Jurkat, Clone E6-1 (cell line): ENCODE measurements at regions not wholly inside any gene's neighbourhood (a gene's known extent, or its start where the extent isn't known, plus 50 kb on each side); places are given as distances from the start of the nearest gene placed in this dataset.

Source experiments
- DNase-seq: peaks from one replicate; pipeline ENCODE4 v3.0.0-alpha.2; 2011; ENCODE audit warnings: low read depth, low spot score
- H3K4me3 ChIP-seq: 2 replicates; pipeline ENCODE4 v1.5.1; 2011; ENCODE audit warnings: mild to moderate bottlenecking, low read length, control low read depth, moderate library complexity

GRCh38 chr6:113351173-113351834, 505.8 kb upstream of the MARCKS start:
- DNase-seq = peak; percentile 8
- H3K4me3 ChIP-seq = no peak overlapping the region

- no peak overlapping the region for H3K4me3 ChIP-seq
- DNase-seq = no peak
Observed at GRCh38 chr6:113352029-113352801, 504.9 kb upstream of the MARCKS start.

GRCh38 chr6:113352831-113353230, 504.3 kb upstream of the MARCKS start:
- H3K4me3 ChIP-seq = no peak overlapping the region
- no peak for DNase-seq

- no peak for DNase-seq
- H3K4me3 ChIP-seq = no peak overlapping the region
Observed at GRCh38 chr6:113353392-113353791, 503.8 kb upstream of the MARCKS start.

GRCh38 chr6:113354204-113354895, 502.8 kb upstream of the MARCKS start:
- no peak overlapping the region for H3K4me3 ChIP-seq
- DNase-seq = no peak

- DNase-seq = no peak
- H3K4me3 ChIP-seq = no peak overlapping the region
Observed at GRCh38 chr6:113356139-113356538, 501.0 kb upstream of the MARCKS start.

- no peak overlapping the region for H3K4me3 ChIP-seq
- no peak for DNase-seq
Observed at GRCh38 chr6:113357041-113357440, 500.1 kb upstream of the MARCKS start.

- H3K4me3 ChIP-seq = no peak overlapping the region
- DNase-seq = no peak
Observed at GRCh38 chr6:113358063-113358583, 499.0 kb upstream of the MARCKS start.

GRCh38 chr6:113359155-113360140, 497.7 kb upstream of the MARCKS start:
- no peak for DNase-seq
- no peak overlapping the region for H3K4me3 ChIP-seq

- no peak for DNase-seq
Observed at GRCh38 chr6:113361014-113361645, 496.0 kb upstream of the MARCKS start.

GRCh38 chr6:113362301-113363047, 494.7 kb upstream of the MARCKS start:
- DNase-seq = no peak
- H3K4me3 ChIP-seq = no peak overlapping the region

More at GRCh38 chr6:113361014-113361645, 496.0 kb upstream of the MARCKS start:
- no peak overlapping the region for H3K4me3 ChIP-seq

- DNase-seq = no peak
- H3K4me3 ChIP-seq = no peak overlapping the region
Observed at GRCh38 chr6:113363048-113363798, 493.9 kb upstream of the MARCKS start.

- no peak for DNase-seq
- H3K4me3 ChIP-seq = no peak overlapping the region
Observed at GRCh38 chr6:113363866-113364265, 493.3 kb upstream of the MARCKS start.

GRCh38 chr6:113364766-113365165, 492.4 kb upstream of the MARCKS start:
- DNase-seq = no peak
- H3K4me3 ChIP-seq = no peak overlapping the region

GRCh38 chr6:113365191-113365590, 492.0 kb upstream of the MARCKS start:
- no peak for DNase-seq

GRCh38 chr6:113366505-113366904, 490.6 kb upstream of the MARCKS start:
- H3K4me3 ChIP-seq = no peak overlapping the region
- DNase-seq = no peak

More at GRCh38 chr6:113365191-113365590, 492.0 kb upstream of the MARCKS start:
- H3K4me3 ChIP-seq = no peak overlapping the region
